Fibroblast of lung (primary cell): ENCODE measurements at regions not wholly inside any gene's neighbourhood (a gene's known extent, or its start where the extent isn't known, plus 50 kb on each side); places are given as distances from the start of the nearest gene placed in this dataset.

Source experiments
- CTCF ChIP-seq, 2 donors: IDR thresholded peaks in 1 of 2; conservative IDR thresholded peaks in 1 of 2; 1 replicate in 1 of 2; 2 replicates in 1 of 2; pipeline ENCODE4 v1.5.1; 2011 to 2012; ENCODE audit warnings: low read length in 2 of 2, control low read depth in 1 of 2, inconsistent platforms in 1 of 2, low read depth in 1 of 2, mild to moderate bottlenecking in 1 of 2
- EZH2 ChIP-seq: IDR thresholded peaks from 2 replicates; pipeline ENCODE4 v1.5.1; 2012; ENCODE audit warnings: low read length, control low read depth, mild to moderate bottlenecking; ENCODE audit errors: missing control alignments

GRCh38 chr7:22949221-22949620 is 64.7 kb downstream of the HYCC1 start:
- TF ChIP-seq EZH2 = no peak
- no peak for TF ChIP-seq CTCF (conservative IDR thresholded peaks at IDR 0.05 in 1 of 2, IDR thresholded peaks at IDR 0.05 in 1 of 2; ENCODE audit: low read depth in 1 of 2, low read length in 2 of 2)
